Mucosa of descending colon (tissue), 3 donors: ENCODE measurements at regions not wholly inside any gene's neighbourhood (a gene's known extent, or its start where the extent isn't known, plus 50 kb on each side); places are given as distances from the start of the nearest gene placed in this dataset.

Experiments used
- ATAC-seq: fragments of 200-7000 bp; cut with Tn5 transposase; one replicate; pipeline ENCODE4 v1.9.1; 2020; ENCODE audit warnings: mild to moderate bottlenecking, moderate library complexity
- DNase-seq, 3 donors: peaks; one replicate each; pipeline ENCODE4 v3.0.0-alpha.2; 2020
- H3K36me3 ChIP-seq: fragments of 200-600 bp; one replicate; pipeline ENCODE4 v1.8.0; 2021; ENCODE audit warnings: low read depth, mild to moderate bottlenecking
- H3K4me1 ChIP-seq: fragments of 200-600 bp; one replicate; pipeline ENCODE4 v1.8.0; 2021; ENCODE audit warnings: low read depth, mild to moderate bottlenecking
- H3K4me3 ChIP-seq: fragments of 200-600 bp; one replicate; pipeline ENCODE4 v1.8.0; 2021; ENCODE audit warnings: mild to moderate bottlenecking
- H3K9me3 ChIP-seq: fragments of 200-600 bp; one replicate; pipeline ENCODE4 v1.8.0; 2021; ENCODE audit warnings: mild to moderate bottlenecking
- intact Hi-C, 2 donors: fragments of 100-400 bp; cut with DNase I in 1 of 2; cut with micrococcal nuclease in 1 of 2; formaldehyde crosslinking; loops; one replicate each; pipeline versions ENCODE4 v1.11.0 to v1.11.1; 2022; cut with DNase I, micrococcal nuclease
- TF ChIP-seq, protein P1 (sequence below): fragments of 200-600 bp; IDR thresholded peaks from one replicate; pipeline ENCODE4 v1.8.0; 2022; ENCODE audit warnings: antibody characterized with exemption, mild to moderate bottlenecking
- donor health status: DM: no; HTN: no; CAD: no; lungs with moderate emphysema.
- donor health status: DM: no; HTN: no; CAD: no.
- donor health status: DM: no; HTN: yes; CAD: no.

DNA sequence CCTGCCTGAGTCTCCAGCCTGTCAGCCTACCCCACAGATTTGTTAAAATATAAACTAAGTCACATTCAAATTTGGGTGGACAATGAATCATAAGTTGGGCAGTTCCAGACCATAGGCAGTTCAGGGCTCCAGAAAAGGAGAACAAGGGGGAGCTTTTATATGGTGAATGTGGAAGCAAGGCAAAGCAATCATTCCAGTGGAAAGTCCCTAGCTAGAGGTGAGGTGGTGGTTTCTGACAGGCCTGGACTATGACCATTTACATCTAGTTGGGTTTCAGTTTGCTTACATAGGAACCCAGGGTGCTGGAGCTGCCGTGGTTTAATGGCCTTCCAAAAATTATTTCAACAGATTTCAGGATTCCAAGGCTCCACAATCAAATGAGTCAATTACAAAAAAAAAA lies 207.3 kb downstream of the AEBP2 start:
- DNase-seq (no peak), ATAC-seq (no peak)
- Histone ChIP-seq H3K9me3 (no peaks in the 10 kb centered on the region), H3K4me3 (no peak overlapping the region), H3K36me3 (no peaks in the 10 kb centered on the region), H3K4me1 (no peaks in the 10 kb centered on the region)
- intact Hi-C loops: no loop called here
- TF ChIP-seq, protein P1, sequence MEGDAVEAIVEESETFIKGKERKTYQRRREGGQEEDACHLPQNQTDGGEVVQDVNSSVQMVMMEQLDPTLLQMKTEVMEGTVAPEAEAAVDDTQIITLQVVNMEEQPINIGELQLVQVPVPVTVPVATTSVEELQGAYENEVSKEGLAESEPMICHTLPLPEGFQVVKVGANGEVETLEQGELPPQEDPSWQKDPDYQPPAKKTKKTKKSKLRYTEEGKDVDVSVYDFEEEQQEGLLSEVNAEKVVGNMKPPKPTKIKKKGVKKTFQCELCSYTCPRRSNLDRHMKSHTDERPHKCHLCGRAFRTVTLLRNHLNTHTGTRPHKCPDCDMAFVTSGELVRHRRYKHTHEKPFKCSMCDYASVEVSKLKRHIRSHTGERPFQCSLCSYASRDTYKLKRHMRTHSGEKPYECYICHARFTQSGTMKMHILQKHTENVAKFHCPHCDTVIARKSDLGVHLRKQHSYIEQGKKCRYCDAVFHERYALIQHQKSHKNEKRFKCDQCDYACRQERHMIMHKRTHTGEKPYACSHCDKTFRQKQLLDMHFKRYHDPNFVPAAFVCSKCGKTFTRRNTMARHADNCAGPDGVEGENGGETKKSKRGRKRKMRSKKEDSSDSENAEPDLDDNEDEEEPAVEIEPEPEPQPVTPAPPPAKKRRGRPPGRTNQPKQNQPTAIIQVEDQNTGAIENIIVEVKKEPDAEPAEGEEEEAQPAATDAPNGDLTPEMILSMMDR: no peak

DNA sequence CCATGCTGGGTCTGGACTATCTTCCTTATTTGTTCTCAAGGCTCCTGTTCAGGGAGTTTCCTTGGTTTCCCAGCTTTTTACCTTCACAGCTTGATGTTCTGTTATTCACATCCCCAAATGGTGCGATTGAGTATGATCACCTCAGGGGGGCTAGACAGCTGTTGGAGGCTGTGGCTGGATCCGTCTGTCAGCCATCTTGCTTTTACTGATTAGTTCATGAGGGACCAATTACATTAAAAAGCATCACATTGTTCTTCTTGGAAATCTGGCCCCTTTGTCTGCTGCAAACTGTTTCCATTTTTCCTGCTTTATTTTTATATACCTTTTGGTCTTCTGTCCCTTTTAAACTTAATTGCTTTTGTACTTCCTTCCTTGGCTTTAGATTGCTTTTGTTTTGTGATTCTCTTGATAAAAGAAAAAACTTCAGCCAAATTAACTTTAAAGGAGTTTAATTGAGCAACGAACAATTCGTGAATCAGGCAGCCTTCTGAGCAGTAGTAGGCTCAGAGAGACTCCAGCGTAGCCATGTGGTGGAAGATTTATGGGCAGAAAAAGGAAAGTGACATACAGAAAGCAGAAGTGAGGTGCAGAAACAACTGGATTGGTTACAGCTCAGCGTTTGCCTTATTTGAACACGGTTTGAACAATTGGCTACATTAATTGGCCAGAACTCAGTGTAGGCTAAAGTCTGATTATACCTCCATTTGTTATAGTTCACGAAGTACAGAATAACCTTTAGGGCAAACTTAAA lies 208.7 kb downstream of the AEBP2 start:
- intact Hi-C loops: no loop called here
- Histone ChIP-seq H3K36me3 (no peaks in the 10 kb centered on the region), H3K4me3 (no peak overlapping the region), H3K9me3 (no peaks in the 10 kb centered on the region), H3K4me1 (no peaks in the 10 kb centered on the region)
- TF ChIP-seq, protein P1: no peak
- DNase-seq: no peak
- ATAC-seq: no peak

DNA sequence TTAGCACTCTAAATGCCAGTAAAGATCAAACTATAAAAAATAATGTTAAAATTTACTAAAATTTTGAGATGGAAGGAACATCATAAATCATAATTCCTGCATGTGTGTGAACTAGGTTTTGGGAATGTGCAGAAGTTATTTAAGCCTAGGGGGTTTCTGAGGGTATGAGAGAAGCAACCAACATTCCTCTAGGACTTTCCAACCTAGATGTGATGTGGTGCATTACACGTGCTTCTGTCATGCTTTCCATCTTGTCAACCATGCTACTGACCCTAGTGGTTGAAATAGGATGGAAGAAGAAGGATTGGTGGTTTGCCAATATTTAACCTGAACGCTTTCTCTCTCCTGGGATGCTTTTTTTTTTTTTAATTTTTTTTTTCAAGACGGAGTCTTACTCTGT lies 209.3 kb downstream of the AEBP2 start:
- TF ChIP-seq, protein P1: no peak
- no peak for DNase-seq
- intact Hi-C loops: no loop called here
- H3K4me3 ChIP-seq: no peak overlapping the region
- no peaks in the 10 kb centered on the region for H3K36me3 ChIP-seq
- no peaks in the 10 kb centered on the region for H3K4me1 ChIP-seq
- no peaks in the 10 kb centered on the region for H3K9me3 ChIP-seq
- no peak for ATAC-seq

DNA sequence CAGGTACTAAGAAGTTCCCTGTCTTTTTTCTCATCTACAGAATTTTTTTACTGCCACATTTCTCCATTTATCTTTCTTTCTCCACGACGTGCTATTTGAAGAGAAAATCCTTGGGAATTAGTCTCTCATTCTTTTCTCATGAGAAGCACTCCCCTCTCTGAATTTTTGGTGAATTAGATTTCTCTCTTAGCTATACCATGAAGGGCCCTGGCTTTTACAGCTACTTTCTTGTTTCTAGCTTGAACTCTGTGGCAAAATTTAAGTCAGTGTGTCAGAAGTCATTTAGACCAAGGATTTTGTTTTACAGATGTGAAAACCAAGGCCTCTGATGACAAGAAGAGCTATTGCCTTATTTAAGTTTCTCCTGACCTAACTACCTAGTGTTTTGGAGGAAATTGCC lies 213.1 kb downstream of the AEBP2 start:
- Histone ChIP-seq H3K36me3 (no peaks in the 10 kb centered on the region), H3K4me3 (no peak overlapping the region), H3K9me3 (no peaks in the 10 kb centered on the region), H3K4me1 (no peaks in the 10 kb centered on the region)
- ATAC-seq (no peak), DNase-seq (no peak)
- TF ChIP-seq, protein P1: no peak
- intact Hi-C loops: no loop called here

DNA sequence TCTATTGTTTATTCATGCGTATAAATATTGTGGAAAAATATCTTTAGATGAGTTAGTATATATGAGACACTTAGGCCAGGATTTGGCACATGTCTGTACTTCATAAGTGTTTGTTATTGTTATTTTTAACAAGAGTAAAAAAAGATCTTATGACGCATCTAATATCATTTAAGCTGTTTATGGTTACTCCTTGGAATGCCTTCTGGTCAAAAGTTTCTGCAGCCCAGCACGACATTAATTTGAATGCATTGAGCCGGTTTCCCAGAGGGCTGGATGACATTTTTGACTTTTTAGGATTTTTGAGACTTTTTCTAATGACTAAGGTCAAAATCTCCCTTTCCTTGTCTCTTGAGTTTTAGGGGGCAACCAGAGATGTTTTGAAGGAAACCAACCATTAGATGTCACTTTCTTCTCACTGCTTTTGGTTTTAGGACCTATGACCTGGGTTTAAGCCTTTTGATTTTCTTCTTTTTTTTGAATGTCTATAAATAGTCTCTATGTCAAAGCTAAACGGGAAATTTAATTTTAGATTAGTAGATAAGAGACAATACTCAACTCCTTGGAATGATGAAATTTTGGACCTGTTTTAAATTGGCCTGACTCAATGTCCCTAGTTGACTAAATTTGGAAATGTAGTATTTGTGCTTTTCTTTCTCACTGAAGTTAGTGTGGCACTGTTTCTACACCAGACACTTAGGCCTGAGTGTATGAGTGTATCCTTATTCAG lies 215.5 kb downstream of the AEBP2 start:
- DNase-seq: no peak

More for the DNA sequence above, 215.5 kb downstream of the AEBP2 start:
- TF ChIP-seq, protein P1: no peak
- intact Hi-C loops: no loop called here
- Histone ChIP-seq H3K4me1 (no peaks in the 10 kb centered on the region), H3K4me3 (no peak overlapping the region), H3K9me3 (no peaks in the 10 kb centered on the region), H3K36me3 (no peaks in the 10 kb centered on the region)
- ATAC-seq: no peak
